Lower leg skin (tissue), 3 donors: ENCODE measurements at regions not wholly inside any gene's neighbourhood (a gene's known extent, or its start where the extent isn't known, plus 50 kb on each side); places are given as distances from the start of the nearest gene placed in this dataset.

ENCODE experiments used
- CTCF ChIP-seq, 3 donors: fragments of 450-650 bp; IDR thresholded peaks; one replicate each; pipeline ENCODE4 v1.5.1; 2016; ENCODE audit warnings: antibody characterized with exemption in 3 of 3, mild to moderate bottlenecking in 3 of 3, moderate library complexity in 2 of 3
- POLR2A ChIP-seq, 2 donors: fragments of 450-650 bp; IDR thresholded peaks; one replicate each; pipeline ENCODE4 v1.6.1; 2016 to 2017; ENCODE audit warnings: antibody characterized with exemption in 2 of 2, mild to moderate bottlenecking in 1 of 2, moderate library complexity in 1 of 2

GRCh38 chr20:4068708-4069107 lies 53.4 kb upstream of the RNF24 start:
- TF ChIP-seq CTCF (IDR thresholded peaks at IDR 0.05) (no peak), POLR2A (IDR thresholded peaks at IDR 0.05) (no peak)
